RWPE2 (cell line): ENCODE measurements at regions not wholly inside any gene's neighbourhood (a gene's known extent, or its start where the extent isn't known, plus 50 kb on each side); places are given as distances from the start of the nearest gene placed in this dataset.

Experiments
- ATAC-seq: fragments of 200-7000 bp; cut with Tn5 transposase; 3 replicates; pipeline ENCODE4 v1.9.1; 2021; ENCODE audit warnings: low read depth
- DNase-seq: peaks from one replicate; pipeline ENCODE4 v3.0.0-alpha.2; 2020; ENCODE audit warnings: low spot score
- H3K27ac ChIP-seq: fragments of 450-650 bp; 2 replicates; pipeline ENCODE4 v1.5.1; 2017; ENCODE audit warnings: mild to moderate bottlenecking; ENCODE audit not compliant: poor library complexity, severe bottlenecking
- H3K27me3 ChIP-seq: fragments of 250-450 bp; sonication (Bioruptor Pico); 2 replicates; pipeline ENCODE4 v1.5.1; 2021; ENCODE audit warnings: mild to moderate bottlenecking, moderate library complexity; ENCODE audit not compliant: insufficient read depth, poor library complexity, severe bottlenecking
- H3K36me3 ChIP-seq: fragments of 250-450 bp; sonication (Bioruptor Pico); 2 replicates; pipeline ENCODE4 v1.5.1; 2020; ENCODE audit warnings: low read depth, mild to moderate bottlenecking, moderate library complexity
- H3K4me1 ChIP-seq: fragments of 250-450 bp; sonication (Bioruptor Pico); 2 replicates; pipeline ENCODE4 v1.5.1; 2021; ENCODE audit warnings: mild to moderate bottlenecking, moderate library complexity; ENCODE audit not compliant: insufficient read depth, poor library complexity, severe bottlenecking
- H3K4me3 ChIP-seq: fragments of 250-450 bp; sonication (Bioruptor Pico); 2 replicates; pipeline ENCODE4 v1.5.1; 2021; ENCODE audit warnings: mild to moderate bottlenecking, moderate library complexity; ENCODE audit not compliant: severe bottlenecking
- H3K9me3 ChIP-seq: fragments of 250-450 bp; sonication (Bioruptor Pico); 2 replicates; pipeline ENCODE4 v1.5.1; 2021; ENCODE audit warnings: mild to moderate bottlenecking, moderate library complexity; ENCODE audit not compliant: severe bottlenecking
- CTCF ChIP-seq: fragments of 450-650 bp; IDR thresholded peaks from one replicate; pipeline ENCODE4 v1.5.1; 2017; ENCODE audit warnings: mild to moderate bottlenecking, moderate library complexity; ENCODE audit not compliant: poor library complexity, severe bottlenecking

- Histone ChIP-seq H3K9me3 (no peaks in the 10 kb centered on the region), H3K36me3 (no peaks in the 10 kb centered on the region), H3K27ac (no peak overlapping the region), H3K27me3 (no peaks in the 10 kb centered on the region), H3K4me3 (no peak overlapping the region), H3K4me1 (no peaks in the 10 kb centered on the region)
- DNase-seq, result no peak
- no peak for TF ChIP-seq CTCF
- no peak for ATAC-seq
Observed at GRCh38 chr4:97360733-97361132, 782.5 kb downstream of the STPG2 start.

- H3K9me3 ChIP-seq, result no peaks in the 10 kb centered on the region
- H3K4me1 ChIP-seq, result peaks cover 6% of the 10 kb centered on the region
- no peak overlapping the region for H3K27ac ChIP-seq
- H3K27me3 ChIP-seq, result no peaks in the 10 kb centered on the region
- TF ChIP-seq CTCF, result no peak
- no peaks in the 10 kb centered on the region for H3K36me3 ChIP-seq
- DNase-seq, result no peak
- peak; percentile 91 for ATAC-seq
- H3K4me3 ChIP-seq, result no peak overlapping the region
Observed at GRCh38 chr4:97367878-97368277, 775.4 kb downstream of the STPG2 start.

- Histone ChIP-seq H3K27me3 (no peaks in the 10 kb centered on the region), H3K9me3 (no peaks in the 10 kb centered on the region), H3K36me3 (no peaks in the 10 kb centered on the region), H3K4me1 (peaks cover 6% of the 10 kb centered on the region), H3K4me3 (no peak overlapping the region), H3K27ac (no peak overlapping the region)
- TF ChIP-seq CTCF, result no peak
- DNase-seq, result no peak
- ATAC-seq, result no peak
Observed at GRCh38 chr4:97370568-97370967, 772.7 kb downstream of the STPG2 start.

- no peaks in the 10 kb centered on the region for H3K36me3 ChIP-seq
- no peak overlapping the region for H3K27ac ChIP-seq
- ATAC-seq (no peak), DNase-seq (no peak)
- no peaks in the 10 kb centered on the region for H3K27me3 ChIP-seq
- no peak for TF ChIP-seq CTCF
- H3K4me1 ChIP-seq, result no peaks in the 10 kb centered on the region
- no peaks in the 10 kb centered on the region for H3K9me3 ChIP-seq
- no peak overlapping the region for H3K4me3 ChIP-seq
Observed at GRCh38 chr4:97374526-97374925, 768.8 kb downstream of the STPG2 start.

GRCh38 chr4:97386969-97387368, 756.3 kb downstream of the STPG2 start:
- no peak for TF ChIP-seq CTCF
- no peaks in the 10 kb centered on the region for H3K9me3 ChIP-seq
- H3K36me3 ChIP-seq, result no peaks in the 10 kb centered on the region
- ATAC-seq (no peak), DNase-seq (no peak)
- no peak overlapping the region for H3K4me3 ChIP-seq
- H3K27ac ChIP-seq, result no peak overlapping the region
- no peaks in the 10 kb centered on the region for H3K27me3 ChIP-seq
- H3K4me1 ChIP-seq, result no peaks in the 10 kb centered on the region
